Heart left ventricle (tissue), 16 donors: ENCODE measurements at regions not wholly inside any gene's neighbourhood (a gene's known extent, or its start where the extent isn't known, plus 50 kb on each side); places are given as distances from the start of the nearest gene placed in this dataset.

Source experiments
- ATAC-seq, 4 donors: fragments of 200-7000 bp; cut with Tn5 transposase; one replicate each; pipeline ENCODE4 v1.9.1; 2020 to 2022; ENCODE audit warnings: moderate library complexity in 4 of 4, mild to moderate bottlenecking in 3 of 4, moderate number of reproducible peaks in 1 of 4
- DNase-seq, 5 donors: peaks; one replicate each; pipeline ENCODE4 v3.0.0-alpha.2; 2020
- H3K27ac ChIP-seq, 12 donors: fragments of 200-600 bp; sonication (generic) in 4 of 12; one replicate each; pipeline versions ENCODE4 v1.5.0 to v1.8.0; 2016 to 2022; ENCODE audit warnings: mild to moderate bottlenecking in 2 of 12
- H3K27me3 ChIP-seq, 9 donors: fragments of 200-600 bp; sonication (generic) in 2 of 9; one replicate each; pipeline versions ENCODE4 v1.5.1 to v1.8.0; 2016 to 2022; ENCODE audit warnings: mild to moderate bottlenecking in 3 of 9
- H3K36me3 ChIP-seq, 9 donors: fragments of 200-600 bp; sonication (generic) in 2 of 9; one replicate each; pipeline versions ENCODE4 v1.5.0 to v1.8.0; 2018 to 2022; ENCODE audit warnings: mild to moderate bottlenecking in 2 of 9
- H3K4me1 ChIP-seq, 12 donors: fragments of 200-600 bp; sonication (generic) in 4 of 12; one replicate each; pipeline versions ENCODE4 v1.5.0 to v1.8.0; 2016 to 2022; ENCODE audit warnings: mild to moderate bottlenecking in 3 of 12
- H3K4me3 ChIP-seq, 12 donors: fragments of 200-600 bp; sonication (generic) in 4 of 12; one replicate each; pipeline versions ENCODE4 v1.5.0 to v1.8.0; 2017 to 2022; ENCODE audit warnings: mild to moderate bottlenecking in 9 of 12, moderate library complexity in 4 of 12
- H3K9me3 ChIP-seq, 12 donors: fragments of 200-600 bp; sonication (generic) in 4 of 12; one replicate each; pipeline versions ENCODE4 v1.5.0 to v1.8.0; 2016 to 2022; ENCODE audit warnings: mild to moderate bottlenecking in 1 of 12
- POLR2A ChIP-seq, 2 donors: fragments of 450-650 bp; IDR thresholded peaks; one replicate each; pipeline ENCODE4 v1.6.1; 2017; ENCODE audit warnings: antibody characterized with exemption in 2 of 2, mild to moderate bottlenecking in 2 of 2, moderate library complexity in 2 of 2
- WGBS, 4 donors: extraction: QIAGEN DNeasy Blood & Tissue Kit in 2 of 4; methylation state at CpG; one replicate each; pipeline versions ENCODE4 v1.1.5 to v1.1.7; 2013 to 2018; 5-methylcytosine and 5-hydroxymethylcytosine counted together
- intact Hi-C, 10 donors: fragments of 100-400 bp; cut with DNase I; formaldehyde crosslinking; loops; one replicate each; pipeline versions ENCODE4 v1.11.1 to v1.14.2; 2022
- TF ChIP-seq, protein P1 (sequence below), 12 donors: fragments of 200-600 bp; sonication (generic) in 4 of 12; IDR thresholded peaks; one replicate each; pipeline versions ENCODE4 v1.5.0 to v1.8.0; 2018 to 2022; ENCODE audit warnings: antibody characterized with exemption in 12 of 12, mild to moderate bottlenecking in 5 of 12
- donor health status: ischemic (EF 13 %, LVEDD 7.1; RV severe dilation, severe dysfunction).
- donor health status: healthy with polysubstance abuse.
- donor health status: DM: no; HTN: yes; CAD: no.
- donor health status: DM: no; HTN: no; CAD: no.
- donor health status: ischemic (EF 25% LVEDD 6.9; RV normal size, moderate dysfunction).
- donor health status: ischemic (EF 25% LVEDD 5.7; RV mildly dilated, moderate dysfunction).
- donor health status: healthy.
- donor health status: DM: yes; HTN: yes; CAD: no.
- donor health status: ischemic (EF 35%, LVEDD 5.7; RV mildly dilated, moderate dysfunction).
- donor health status: nonischemic (EF 11% LVEDD 7.7; RV severe dilation, severe dysfunction).
- donor health status: DM: yes; HTN: yes; CAD: no.
- donor health status: PGD.
- donor health status: ischemic (EF 29% LVEDD 5.4; RV normal size, mild dysfunction).
- donor health status: nonischemic (EF 23%, LVEDD 6.1; RV moderate dilation, normal function).

DNA sequence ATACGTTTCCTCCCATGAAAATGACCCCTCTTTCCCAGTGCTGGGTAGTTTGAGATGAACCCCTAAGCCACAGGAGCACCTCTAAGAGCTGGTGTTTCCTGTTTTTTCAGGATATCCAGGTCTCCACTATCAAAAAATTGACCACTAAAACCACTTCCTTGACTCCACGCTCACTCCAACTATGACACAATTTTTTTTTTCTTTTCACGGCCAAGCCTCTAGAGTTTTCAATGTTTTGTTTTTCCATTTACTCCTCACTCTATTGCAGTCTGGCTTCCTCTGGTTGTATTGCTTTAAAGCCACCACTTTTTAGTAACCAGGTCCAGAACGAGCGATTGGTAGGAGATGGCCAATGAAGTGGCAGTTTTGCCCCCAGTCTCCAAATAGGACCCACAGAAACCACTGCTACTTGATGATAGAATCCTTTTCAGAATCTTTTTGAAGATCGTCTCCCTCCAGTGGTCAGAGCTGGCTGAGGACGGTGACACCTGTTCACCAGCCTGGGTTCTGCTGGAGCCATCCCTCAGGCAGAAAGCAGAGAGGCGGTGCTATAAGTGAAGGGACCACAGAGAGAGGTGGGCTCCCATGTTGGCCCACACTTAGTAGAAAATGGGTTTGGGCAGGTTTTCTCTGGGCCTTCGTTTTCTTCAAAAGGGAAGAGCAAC lies 454.4 kb downstream of the VRK1 start:
- no peak overlapping the region for H3K27ac ChIP-seq
- peaks cover 0 to 5% (median 0%) of the 10 kb centered on the region in 12 donors for H3K9me3 ChIP-seq
- intact Hi-C loops = no loop called here
- no peak for DNase-seq
- WGBS, 4 donors = 47 to 57% (median 52%) methylated on average over 7 to 9 of the region's 9 CpGs
- no peaks in the 10 kb centered on the region for H3K27me3 ChIP-seq
- no peaks in the 10 kb centered on the region for H3K4me1 ChIP-seq
- no peak for TF ChIP-seq POLR2A (IDR thresholded peaks at IDR 0.05)
- TF ChIP-seq, protein P1, sequence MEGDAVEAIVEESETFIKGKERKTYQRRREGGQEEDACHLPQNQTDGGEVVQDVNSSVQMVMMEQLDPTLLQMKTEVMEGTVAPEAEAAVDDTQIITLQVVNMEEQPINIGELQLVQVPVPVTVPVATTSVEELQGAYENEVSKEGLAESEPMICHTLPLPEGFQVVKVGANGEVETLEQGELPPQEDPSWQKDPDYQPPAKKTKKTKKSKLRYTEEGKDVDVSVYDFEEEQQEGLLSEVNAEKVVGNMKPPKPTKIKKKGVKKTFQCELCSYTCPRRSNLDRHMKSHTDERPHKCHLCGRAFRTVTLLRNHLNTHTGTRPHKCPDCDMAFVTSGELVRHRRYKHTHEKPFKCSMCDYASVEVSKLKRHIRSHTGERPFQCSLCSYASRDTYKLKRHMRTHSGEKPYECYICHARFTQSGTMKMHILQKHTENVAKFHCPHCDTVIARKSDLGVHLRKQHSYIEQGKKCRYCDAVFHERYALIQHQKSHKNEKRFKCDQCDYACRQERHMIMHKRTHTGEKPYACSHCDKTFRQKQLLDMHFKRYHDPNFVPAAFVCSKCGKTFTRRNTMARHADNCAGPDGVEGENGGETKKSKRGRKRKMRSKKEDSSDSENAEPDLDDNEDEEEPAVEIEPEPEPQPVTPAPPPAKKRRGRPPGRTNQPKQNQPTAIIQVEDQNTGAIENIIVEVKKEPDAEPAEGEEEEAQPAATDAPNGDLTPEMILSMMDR (IDR thresholded peaks at IDR 0.05) = no peak
- ATAC-seq = no peak
- no peaks in the 10 kb centered on the region for H3K36me3 ChIP-seq
- no peak overlapping the region for H3K4me3 ChIP-seq

DNA sequence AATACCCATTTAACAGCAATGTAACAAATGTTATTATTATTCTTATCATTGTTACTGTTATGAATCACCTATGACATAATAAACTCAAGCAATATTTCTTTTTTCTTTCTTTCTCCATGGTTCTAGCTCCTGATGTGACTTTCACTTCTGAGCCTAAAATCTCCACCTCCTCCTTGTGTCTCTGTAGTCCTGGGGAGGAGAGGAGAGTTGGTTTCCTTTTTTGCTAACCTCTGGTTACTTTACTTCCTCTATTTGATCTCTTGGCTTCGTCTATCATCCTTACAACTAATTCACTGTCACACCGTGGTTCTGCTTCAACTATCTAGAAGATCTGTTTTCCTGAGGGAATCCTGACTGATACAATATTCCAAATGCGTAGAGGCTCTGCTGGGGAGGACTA lies 456.6 kb downstream of the VRK1 start:
- H3K36me3 ChIP-seq = no peaks in the 10 kb centered on the region
- no peaks in the 10 kb centered on the region for H3K27me3 ChIP-seq
- TF ChIP-seq POLR2A (IDR thresholded peaks at IDR 0.05) = no peak
- TF ChIP-seq, protein P1 (IDR thresholded peaks at IDR 0.05) = no peak
- 27 to 51% (median 32%) methylated on average over 3 of the region's 3 CpGs for WGBS, 4 donors
- H3K4me1 ChIP-seq = no peaks in the 10 kb centered on the region
- H3K27ac ChIP-seq = no peak overlapping the region
- ATAC-seq (no peak), DNase-seq (no peak)
- H3K9me3 ChIP-seq = peaks cover 0 to 5% (median 0%) of the 10 kb centered on the region in 12 donors
- no peak overlapping the region for H3K4me3 ChIP-seq
- intact Hi-C loops = no loop called here

DNA sequence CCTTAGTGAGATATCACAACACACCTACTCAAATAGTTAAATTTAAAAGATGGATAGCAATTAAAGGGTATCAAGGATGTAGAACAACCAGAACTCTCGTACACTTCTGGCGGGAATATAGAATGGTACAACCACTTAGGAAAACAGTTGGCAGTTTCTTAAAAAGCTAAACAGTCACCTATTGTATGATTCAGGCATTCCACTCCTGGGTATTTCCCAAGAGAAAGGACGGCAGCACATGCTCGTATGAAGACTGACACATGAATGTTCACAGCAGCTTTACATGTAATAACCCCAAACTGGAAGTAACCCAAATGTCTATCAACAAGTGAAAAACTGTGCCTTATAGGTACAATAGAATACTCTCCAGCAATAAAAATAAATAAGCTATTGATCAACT lies 465.2 kb downstream of the VRK1 start:
- peaks cover 0 to 3% (median 0%) of the 10 kb centered on the region in 9 donors for H3K27me3 ChIP-seq
- no peak overlapping the region for H3K4me3 ChIP-seq
- WGBS, 4 donors = 83 to 85% (median 85%) methylated on average over 4 of the region's 4 CpGs
- H3K27ac ChIP-seq = no peak overlapping the region
- ATAC-seq = no peak
- peaks cover 0 to 11% (median 0%) of the 10 kb centered on the region in 12 donors for H3K9me3 ChIP-seq
- TF ChIP-seq, protein P1 (IDR thresholded peaks at IDR 0.05) = no peak
- no peaks in the 10 kb centered on the region for H3K36me3 ChIP-seq
- intact Hi-C loops = no loop called here
- no peak for DNase-seq
- H3K4me1 ChIP-seq = no peaks in the 10 kb centered on the region

DNA sequence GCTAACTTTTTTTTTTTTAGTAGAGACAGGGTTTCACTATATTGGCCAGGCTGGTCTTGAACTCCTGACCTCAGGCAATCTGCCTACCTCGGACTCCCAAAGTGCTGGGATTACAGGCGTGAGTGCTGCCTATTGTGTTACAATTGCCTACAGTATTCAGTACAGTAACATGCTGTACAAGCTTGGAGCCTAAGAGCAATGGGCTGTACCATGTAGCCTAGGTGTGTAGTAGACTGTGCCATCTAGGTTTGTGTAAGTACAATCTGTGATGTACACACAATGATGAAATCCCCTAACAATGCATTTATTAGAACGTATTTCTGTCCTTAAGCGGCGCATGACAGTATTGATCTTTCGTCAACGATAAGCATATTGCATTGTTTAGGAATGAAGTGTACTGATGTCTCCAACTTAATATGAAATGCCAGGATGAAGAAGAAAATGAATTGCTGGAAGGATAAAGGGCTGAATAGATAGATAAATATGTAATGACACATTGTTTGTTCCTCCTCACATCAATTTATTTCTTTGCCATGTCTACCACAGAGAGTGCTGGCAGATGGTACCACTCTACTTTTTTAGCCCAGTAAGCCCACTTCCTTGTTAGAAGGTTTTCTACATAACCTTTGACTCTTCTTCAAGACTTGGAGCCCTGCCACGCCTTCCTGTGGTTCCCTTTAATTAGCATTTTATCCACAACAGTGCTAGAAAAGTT lies 467.5 kb downstream of the VRK1 start:
- DNase-seq (no peak), ATAC-seq (no peak)
- H3K4me1 ChIP-seq = no peaks in the 10 kb centered on the region
- WGBS, 4 donors = 84 to 88% (median 86%) methylated on average over 8 of the region's 8 CpGs
- TF ChIP-seq, protein P1 (IDR thresholded peaks at IDR 0.05) = no peak
- TF ChIP-seq POLR2A (IDR thresholded peaks at IDR 0.05) = no peak
- H3K9me3 ChIP-seq = peaks cover 0 to 11% (median 0%) of the 10 kb centered on the region in 12 donors
- no peak overlapping the region for H3K4me3 ChIP-seq
- intact Hi-C loops = no loop called here
- H3K27me3 ChIP-seq = peaks cover 0 to 4% (median 0%) of the 10 kb centered on the region in 9 donors
- no peak overlapping the region for H3K27ac ChIP-seq
- no peaks in the 10 kb centered on the region for H3K36me3 ChIP-seq
